GM21529 (cell line): ENCODE measurements at regions not wholly inside any gene's neighbourhood (a gene's known extent, or its start where the extent isn't known, plus 50 kb on each side); places are given as distances from the start of the nearest gene placed in this dataset.
"Not testable (repeated sequence)": the region's sequence is repeated elsewhere in the genome, so short reads cannot be mapped to it uniquely, and the experiment has no call there.

Experiments used
- ATAC-seq: cut with Tn5 transposase; IDR thresholded peaks from one replicate; pipeline ENCODE4 v1.9.1; 2021; ENCODE audit not compliant: unreplicated experiment

DNA sequence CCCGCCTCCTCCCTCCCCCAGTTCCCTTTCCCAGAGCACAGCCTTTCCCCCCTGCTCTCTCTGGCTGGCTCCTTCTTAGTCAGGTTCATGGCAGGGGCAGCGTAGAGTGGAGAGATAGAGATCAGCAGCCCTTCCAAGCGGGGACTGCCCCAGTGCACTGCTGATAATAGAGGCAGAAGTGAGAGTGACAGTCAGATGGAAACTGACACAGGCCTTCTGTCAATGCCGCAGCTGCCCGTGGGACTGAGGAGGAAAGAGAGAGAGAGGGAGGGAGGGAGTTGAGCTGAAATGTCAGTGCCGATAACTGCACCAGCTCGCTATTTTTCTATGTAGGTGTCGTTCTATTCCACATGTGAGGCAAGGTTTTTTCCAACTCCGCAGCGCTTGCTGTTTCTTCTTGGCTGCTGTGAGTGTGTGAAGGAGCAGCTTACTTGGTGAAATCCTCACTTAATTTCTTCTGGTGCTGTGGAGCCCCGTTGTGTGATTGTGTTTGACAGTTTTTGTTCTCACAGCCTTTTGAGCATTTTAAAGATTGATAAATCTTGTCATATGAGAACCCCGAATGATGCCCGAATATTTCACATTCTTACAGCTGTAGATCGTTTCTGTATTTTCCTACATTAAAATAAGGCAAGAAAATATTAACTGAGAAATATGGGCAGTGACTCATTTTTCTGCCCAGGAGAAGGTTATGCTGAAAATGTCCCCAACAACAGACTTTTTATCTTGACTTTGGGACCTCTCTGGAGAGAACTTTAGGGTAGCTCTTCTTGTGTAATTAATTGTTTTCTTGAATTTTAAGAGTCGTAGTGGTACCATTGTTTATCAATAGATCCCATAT is 386.4 kb upstream of the MMS22L start:
- ATAC-seq: peak; percentile 100

DNA sequence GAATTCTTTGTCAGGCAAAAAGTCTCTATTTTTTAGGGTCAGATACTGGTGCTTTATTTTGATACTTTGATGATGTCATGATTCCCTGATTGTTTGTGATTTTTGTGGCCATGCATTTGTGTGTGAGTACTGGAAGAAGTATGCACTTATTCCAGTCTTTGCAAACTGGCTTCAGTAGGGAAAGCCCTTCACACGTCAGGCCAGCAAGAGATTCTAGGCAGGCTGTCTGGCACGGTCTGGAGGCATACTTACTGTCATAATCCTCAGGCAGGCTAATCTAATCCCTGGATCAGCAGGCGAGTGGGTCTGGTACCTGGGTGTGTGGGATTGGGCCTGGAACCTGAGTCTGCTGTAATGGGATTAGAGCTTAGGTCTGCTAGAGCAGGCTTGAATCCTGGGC is 391.8 kb upstream of the MMS22L start:
- no peak for ATAC-seq

GRCh38 chr6:97677626-97678025 is 394.6 kb upstream of the MMS22L start:
- no peak for ATAC-seq

GRCh38 chr6:97687916-97688315 is 404.9 kb upstream of the MMS22L start:
- ATAC-seq: no peak

DNA sequence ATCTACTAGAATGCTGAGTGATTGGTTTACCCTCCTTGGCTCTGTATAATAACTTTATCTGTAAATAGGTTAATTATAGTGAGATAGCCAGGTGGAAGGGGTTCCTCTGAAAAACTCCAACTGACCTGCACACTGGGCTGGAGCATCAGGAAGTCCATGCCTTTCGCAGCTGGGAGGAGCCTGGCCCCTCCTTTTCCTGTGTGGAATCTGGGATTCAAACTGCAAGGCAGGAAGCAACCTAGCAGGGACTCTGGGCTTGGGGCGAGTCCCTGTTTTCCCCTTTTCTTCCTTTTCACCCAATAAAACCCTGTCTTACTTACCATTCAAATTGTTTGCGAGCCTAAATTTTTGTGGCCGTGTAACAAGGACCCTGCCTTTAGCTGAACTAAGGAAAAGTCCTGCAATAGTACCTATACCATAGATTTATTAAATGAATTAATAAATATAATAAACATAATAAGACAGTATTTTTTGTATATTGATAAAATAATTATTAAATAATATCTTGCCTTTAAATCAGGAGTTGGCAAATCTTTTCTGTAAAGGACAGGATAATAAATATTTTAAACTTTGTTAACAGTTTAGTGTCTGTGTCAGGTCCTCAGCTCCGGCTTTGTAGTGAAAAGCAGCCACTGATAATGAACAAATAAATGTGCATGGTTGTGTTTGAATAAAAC is 406.2 kb upstream of the MMS22L start:
- no peak for ATAC-seq

- no peak for ATAC-seq
These were observed 414.4 kb upstream of the MMS22L start for GRCh38 chr6:97697456-97697855.

- no peak for ATAC-seq
These were observed 418.8 kb upstream of the MMS22L start for GRCh38 chr6:97701801-97702200.

GRCh38 chr6:97702248-97702647 is 419.2 kb upstream of the MMS22L start:
- no peak for ATAC-seq

- ATAC-seq: no peak
These were observed 420.6 kb upstream of the MMS22L start for GRCh38 chr6:97703661-97704060.

GRCh38 chr6:97705568-97705967 is 422.6 kb upstream of the MMS22L start:
- no peak for ATAC-seq

- no peak for ATAC-seq
These were observed 429.7 kb upstream of the MMS22L start for GRCh38 chr6:97712751-97713150.

GRCh38 chr6:97714772-97715171 is 431.8 kb upstream of the MMS22L start:
- no peak for ATAC-seq

GRCh38 chr6:97717086-97717485 is 434.1 kb upstream of the MMS22L start:
- no peak for ATAC-seq

- ATAC-seq: no peak
These were observed 443.4 kb upstream of the MMS22L start for GRCh38 chr6:97726378-97726777.

- no peak for ATAC-seq
These were observed 449.0 kb upstream of the MMS22L start for GRCh38 chr6:97732045-97732444.

GRCh38 chr6:97757575-97757974 is 474.6 kb upstream of the MMS22L start:
- ATAC-seq: no peak

DNA sequence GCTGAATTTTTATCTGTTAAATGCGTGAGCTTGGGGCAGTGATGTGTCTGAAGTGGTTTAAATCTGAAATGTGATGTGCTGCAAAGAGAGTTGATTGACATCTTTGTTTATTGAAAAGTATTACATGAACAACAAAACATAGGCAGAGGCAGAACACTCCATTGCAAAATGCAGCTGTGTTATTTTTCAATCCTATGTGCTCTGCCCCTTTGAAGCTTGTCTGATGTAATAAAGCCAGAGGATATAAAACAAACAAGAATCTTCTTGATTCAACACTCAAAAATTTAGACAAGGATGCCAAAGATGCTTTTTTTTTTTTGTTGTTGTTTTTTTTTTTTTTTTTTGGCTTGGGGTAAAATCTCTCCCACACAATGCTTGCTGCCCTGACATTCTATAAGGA is 482.4 kb upstream of the MMS22L start:
- no peak for ATAC-seq

DNA sequence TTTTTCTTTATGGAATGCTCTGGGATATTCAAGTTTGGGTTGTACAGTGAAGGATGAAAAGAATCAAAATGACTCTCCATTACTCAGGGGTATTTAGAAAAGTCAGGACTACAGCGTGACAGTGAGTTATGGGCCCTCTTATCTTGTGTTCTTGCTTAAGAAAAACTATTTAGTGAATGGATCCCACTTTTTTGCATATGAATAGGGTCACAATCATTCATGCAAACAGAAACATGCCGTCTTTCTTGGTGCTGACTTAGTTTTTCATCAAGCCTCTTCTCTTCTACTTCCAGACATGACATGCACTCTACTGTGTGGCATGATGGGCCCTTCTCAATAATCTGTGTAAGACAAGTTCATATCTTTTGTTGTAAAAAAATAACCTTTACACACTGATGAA is 488.4 kb upstream of the MMS22L start:
- no peak for ATAC-seq

DNA sequence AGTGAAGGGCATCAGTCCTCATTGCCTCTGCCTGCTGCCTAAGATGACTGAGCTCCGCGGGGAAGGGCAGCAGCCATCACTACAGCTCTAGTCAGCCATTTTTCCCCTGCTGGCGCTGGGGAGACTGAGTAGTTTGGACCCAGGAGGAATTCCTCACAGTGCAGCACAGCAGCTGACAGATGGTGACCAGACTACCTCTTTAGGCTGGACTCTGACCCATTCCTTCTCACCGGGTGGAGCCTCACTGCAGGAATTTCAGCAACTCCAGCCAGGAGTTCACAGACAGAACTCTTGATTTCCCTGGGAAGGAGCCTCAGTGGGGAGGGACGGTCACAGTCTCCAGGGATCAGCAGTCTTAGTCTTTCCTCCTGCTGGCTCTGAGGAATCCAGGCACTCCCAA is 492.0 kb upstream of the MMS22L start:
- no peak for ATAC-seq

DNA sequence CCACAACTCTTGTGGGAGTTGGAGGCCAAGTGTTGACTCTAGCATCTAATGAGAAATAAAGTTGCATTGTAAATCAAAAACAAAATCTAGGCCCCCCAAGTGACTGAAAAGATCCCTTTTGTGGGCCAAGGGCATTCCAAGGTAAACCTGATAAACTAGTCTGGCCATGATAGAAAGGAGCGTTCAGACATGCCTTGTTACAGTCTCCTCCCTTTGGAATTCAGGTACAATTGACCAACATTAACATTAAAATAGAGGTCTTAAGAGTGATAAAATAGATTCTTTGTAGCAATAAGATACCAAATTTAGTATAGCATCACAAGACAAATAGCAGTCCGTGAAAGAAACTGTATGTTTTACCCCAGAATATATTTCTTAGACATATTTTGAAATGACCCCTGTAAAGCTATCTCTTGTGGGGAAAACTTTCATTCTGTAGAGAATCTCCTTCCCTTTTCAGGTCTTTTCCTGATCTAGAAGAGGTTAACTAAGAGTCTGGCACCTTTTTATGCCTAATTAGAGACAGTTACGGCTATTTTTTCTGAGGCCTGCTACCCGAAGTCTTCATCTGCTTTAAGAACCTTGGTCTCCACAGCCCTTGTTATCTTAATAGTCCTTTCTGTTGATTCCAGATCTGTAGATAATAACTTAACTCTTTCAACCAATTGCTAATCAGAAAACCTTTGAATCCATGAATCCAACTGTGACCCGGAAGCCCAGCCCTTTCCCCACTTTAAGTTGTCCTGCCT is 495.4 kb upstream of the MMS22L start:
- no peak for ATAC-seq

DNA sequence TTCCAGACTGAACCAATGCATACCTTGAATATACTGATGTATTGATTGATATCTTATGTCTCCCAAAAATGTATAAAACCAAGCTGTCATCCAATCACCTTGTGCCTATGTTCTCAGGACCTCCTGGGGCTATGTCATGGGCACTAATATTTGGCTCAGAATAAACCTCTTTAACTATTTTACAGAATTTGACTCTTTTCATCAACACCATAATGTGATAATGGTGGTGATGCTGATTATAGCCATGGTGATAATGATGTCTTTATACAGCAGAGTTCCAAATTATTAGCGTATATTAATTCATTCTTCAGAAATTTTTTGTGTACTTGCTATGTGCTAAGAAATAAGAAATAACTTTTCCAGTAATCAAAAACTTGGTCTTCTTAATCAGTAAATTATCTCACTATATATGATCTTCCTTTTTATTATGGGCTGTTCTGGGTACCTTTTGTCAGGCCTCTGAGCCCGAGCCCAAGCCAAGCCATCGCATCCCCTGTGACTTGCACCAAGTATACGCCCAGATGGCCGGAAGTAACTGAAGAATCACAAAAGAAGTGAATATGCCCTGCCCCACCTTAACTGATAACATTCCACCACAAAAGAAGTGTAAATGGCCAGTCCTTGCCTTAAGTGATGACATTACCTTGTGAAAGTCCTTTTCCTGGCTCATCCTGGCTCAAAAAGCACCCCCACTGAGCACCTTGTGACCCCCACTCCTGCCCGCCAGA is 496.2 kb upstream of the MMS22L start:
- ATAC-seq: not testable (repeated sequence)
